Ovary (tissue), 3 donors: ENCODE measurements at regions not wholly inside any gene's neighbourhood (a gene's known extent, or its start where the extent isn't known, plus 50 kb on each side); places are given as distances from the start of the nearest gene placed in this dataset.
"Not testable (repeated sequence)": the region's sequence is repeated elsewhere in the genome, so short reads cannot be mapped to it uniquely, and the experiment has no call there.

Source experiments
- EP300 ChIP-seq: sonication (generic); formaldehyde crosslinking; IDR thresholded peaks from one replicate; pipeline ENCODE4 v1.6.1; 2017; ENCODE audit warnings: antibody characterized with exemption
- TF ChIP-seq, protein P1 (sequence below), 3 donors: fragments of 450-650 bp in 2 of 3; fragments of 200-600 bp in 1 of 3; IDR thresholded peaks; one replicate each; pipeline versions ENCODE4 v1.5.1 to v1.8.0; 2016 to 2022; ENCODE audit warnings: antibody characterized with exemption in 3 of 3, mild to moderate bottlenecking in 1 of 3
- donor health status: DM: no; HTN: no; CAD: no.

DNA sequence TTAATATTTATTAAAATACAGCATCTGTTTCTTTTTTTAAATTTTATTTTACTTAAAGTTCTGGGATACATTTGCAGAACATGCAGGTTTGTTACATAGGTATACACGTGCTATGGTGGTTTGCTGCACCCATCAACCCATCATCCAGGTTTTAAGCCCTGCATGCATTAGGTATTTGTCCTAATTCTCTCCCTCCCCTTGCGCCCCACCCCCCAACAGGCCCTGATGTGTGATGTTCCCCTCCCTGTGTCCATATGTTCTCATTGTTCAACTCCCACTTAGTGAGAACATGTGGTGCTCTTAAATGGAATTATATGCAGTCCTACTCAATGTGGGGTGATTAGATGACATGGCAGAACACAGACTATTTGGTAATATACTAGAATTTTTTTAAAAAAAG lies 1147.7 kb upstream of the ALCAM start:
- TF ChIP-seq, protein P1, sequence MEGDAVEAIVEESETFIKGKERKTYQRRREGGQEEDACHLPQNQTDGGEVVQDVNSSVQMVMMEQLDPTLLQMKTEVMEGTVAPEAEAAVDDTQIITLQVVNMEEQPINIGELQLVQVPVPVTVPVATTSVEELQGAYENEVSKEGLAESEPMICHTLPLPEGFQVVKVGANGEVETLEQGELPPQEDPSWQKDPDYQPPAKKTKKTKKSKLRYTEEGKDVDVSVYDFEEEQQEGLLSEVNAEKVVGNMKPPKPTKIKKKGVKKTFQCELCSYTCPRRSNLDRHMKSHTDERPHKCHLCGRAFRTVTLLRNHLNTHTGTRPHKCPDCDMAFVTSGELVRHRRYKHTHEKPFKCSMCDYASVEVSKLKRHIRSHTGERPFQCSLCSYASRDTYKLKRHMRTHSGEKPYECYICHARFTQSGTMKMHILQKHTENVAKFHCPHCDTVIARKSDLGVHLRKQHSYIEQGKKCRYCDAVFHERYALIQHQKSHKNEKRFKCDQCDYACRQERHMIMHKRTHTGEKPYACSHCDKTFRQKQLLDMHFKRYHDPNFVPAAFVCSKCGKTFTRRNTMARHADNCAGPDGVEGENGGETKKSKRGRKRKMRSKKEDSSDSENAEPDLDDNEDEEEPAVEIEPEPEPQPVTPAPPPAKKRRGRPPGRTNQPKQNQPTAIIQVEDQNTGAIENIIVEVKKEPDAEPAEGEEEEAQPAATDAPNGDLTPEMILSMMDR (IDR thresholded peaks at IDR 0.05): not testable (repeated sequence)
- not testable (repeated sequence) for TF ChIP-seq EP300
